Left ventricle myocardium inferior (tissue), 1 donor: ENCODE measurements at regions not wholly inside any gene's neighbourhood (a gene's known extent, or its start where the extent isn't known, plus 50 kb on each side); places are given as distances from the start of the nearest gene placed in this dataset.

ENCODE experiments used
- DNase-seq: peaks from one replicate; pipeline ENCODE4 v3.0.0-alpha.2; 2020
- H3K27ac ChIP-seq: fragments of 200-600 bp; replicated peaks from 2 replicates; pipeline ENCODE4 v1.8.0; 2021
- H3K27me3 ChIP-seq: fragments of 200-600 bp; 2 replicates; pipeline ENCODE4 v1.8.0; 2021; ENCODE audit warnings: low read depth
- H3K36me3 ChIP-seq: fragments of 200-600 bp; 2 replicates; pipeline ENCODE4 v1.8.0; 2021
- H3K4me1 ChIP-seq: fragments of 200-600 bp; 2 replicates; pipeline ENCODE4 v1.8.0; 2021
- H3K4me3 ChIP-seq: fragments of 200-600 bp; 2 replicates; pipeline ENCODE4 v1.8.0; 2021; ENCODE audit warnings: mild to moderate bottlenecking, moderate library complexity
- H3K9me3 ChIP-seq: fragments of 200-600 bp; replicated peaks from 2 replicates; pipeline ENCODE4 v1.8.0; 2021
- intact Hi-C: fragments of 100-400 bp; cut with micrococcal nuclease; formaldehyde crosslinking; loops from one replicate; pipeline ENCODE4 v1.11.0; 2022
- TF ChIP-seq, protein P1 (sequence below): fragments of 200-600 bp; IDR thresholded peaks from 2 replicates; pipeline ENCODE4 v1.8.0; 2021; ENCODE audit warnings: antibody characterized with exemption, mild to moderate bottlenecking, borderline replicate concordance
- donor health status: DM: no; HTN: yes; CAD: no; lungs with severe emphysema.

DNA sequence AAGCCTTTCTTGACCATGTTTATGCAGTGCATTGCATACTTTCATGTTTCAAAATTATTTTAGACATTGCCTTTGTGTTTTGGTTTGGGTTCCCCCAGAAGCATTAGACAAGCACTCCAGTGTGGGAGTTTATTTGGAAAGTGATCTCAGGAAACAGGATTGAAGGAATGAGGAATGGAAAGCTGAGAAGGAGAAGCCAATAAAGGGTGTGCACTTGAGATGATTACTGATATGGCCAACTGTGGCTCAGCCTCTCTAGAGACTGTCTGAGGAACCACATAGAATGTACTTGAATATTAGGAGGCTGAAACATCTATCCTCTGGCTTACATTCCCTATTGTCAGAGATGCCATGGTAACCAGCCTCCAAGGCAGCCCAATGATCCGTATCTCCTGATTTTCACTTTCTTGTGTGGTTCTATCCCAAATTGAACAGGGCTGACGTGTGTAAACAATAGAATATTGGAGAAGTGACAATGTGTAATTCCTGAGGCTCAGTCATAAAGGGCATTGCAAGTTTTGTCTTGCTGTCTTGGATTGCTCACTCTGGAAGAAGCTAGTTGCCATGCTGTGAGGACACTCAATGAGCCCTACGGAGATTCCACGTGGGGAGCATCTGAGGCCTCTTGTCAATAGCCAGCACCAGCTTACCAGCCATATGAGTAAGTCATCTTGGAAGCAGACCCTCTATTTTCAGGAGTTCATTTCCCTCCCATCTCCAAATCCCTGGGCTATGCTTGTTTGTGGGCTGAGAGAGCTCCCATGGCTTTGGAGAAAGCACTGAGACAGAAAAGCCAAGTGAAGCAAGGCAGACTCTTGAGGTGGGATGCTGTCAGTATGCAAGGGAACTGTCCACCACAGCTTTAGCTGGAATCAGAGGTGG lies 84.7 kb downstream of the SCN11A start:
- peaks cover 13% of the 10 kb centered on the region for H3K27me3 ChIP-seq
- no peak overlapping the region for H3K4me3 ChIP-seq
- H3K36me3 ChIP-seq, result no peaks in the 10 kb centered on the region
- H3K4me1 ChIP-seq, result peaks cover 7% of the 10 kb centered on the region
- DNase-seq, result no peak
- H3K9me3 ChIP-seq, result no peaks in the 10 kb centered on the region
- intact Hi-C loops, result no loop called here
- H3K27ac ChIP-seq, result no peak overlapping the region
- TF ChIP-seq, protein P1, sequence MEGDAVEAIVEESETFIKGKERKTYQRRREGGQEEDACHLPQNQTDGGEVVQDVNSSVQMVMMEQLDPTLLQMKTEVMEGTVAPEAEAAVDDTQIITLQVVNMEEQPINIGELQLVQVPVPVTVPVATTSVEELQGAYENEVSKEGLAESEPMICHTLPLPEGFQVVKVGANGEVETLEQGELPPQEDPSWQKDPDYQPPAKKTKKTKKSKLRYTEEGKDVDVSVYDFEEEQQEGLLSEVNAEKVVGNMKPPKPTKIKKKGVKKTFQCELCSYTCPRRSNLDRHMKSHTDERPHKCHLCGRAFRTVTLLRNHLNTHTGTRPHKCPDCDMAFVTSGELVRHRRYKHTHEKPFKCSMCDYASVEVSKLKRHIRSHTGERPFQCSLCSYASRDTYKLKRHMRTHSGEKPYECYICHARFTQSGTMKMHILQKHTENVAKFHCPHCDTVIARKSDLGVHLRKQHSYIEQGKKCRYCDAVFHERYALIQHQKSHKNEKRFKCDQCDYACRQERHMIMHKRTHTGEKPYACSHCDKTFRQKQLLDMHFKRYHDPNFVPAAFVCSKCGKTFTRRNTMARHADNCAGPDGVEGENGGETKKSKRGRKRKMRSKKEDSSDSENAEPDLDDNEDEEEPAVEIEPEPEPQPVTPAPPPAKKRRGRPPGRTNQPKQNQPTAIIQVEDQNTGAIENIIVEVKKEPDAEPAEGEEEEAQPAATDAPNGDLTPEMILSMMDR, result no peak

GRCh38 chr3:38964646-38965045 lies 87.1 kb downstream of the SCN11A start:
- Histone ChIP-seq H3K4me3 (no peak overlapping the region), H3K36me3 (no peaks in the 10 kb centered on the region), H3K9me3 (no peaks in the 10 kb centered on the region), H3K4me1 (peaks cover 10% of the 10 kb centered on the region), H3K27ac (no peak overlapping the region), H3K27me3 (no peaks in the 10 kb centered on the region)
- intact Hi-C loops, result no loop called here
- TF ChIP-seq, protein P1, result no peak
- DNase-seq, result no peak

- intact Hi-C loops, result no loop called here
- TF ChIP-seq, protein P1, result no peak
- Histone ChIP-seq H3K36me3 (no peaks in the 10 kb centered on the region), H3K4me1 (peaks cover 8% of the 10 kb centered on the region), H3K4me3 (no peak overlapping the region), H3K9me3 (no peaks in the 10 kb centered on the region), H3K27me3 (no peaks in the 10 kb centered on the region), H3K27ac (no peak overlapping the region)
- DNase-seq, result no peak
Measured at GRCh38 chr3:38964204-38964603, 87.5 kb downstream of the SCN11A start.

GRCh38 chr3:38960953-38961622 lies 90.7 kb downstream of the SCN11A start:
- H3K27me3 ChIP-seq, result no peaks in the 10 kb centered on the region
- no peak overlapping the region for H3K27ac ChIP-seq
- peaks cover 3% of the 10 kb centered on the region for H3K4me1 ChIP-seq
- no peak overlapping the region for H3K4me3 ChIP-seq
- H3K9me3 ChIP-seq, result no peaks in the 10 kb centered on the region
- intact Hi-C loops, result no loop called here
- TF ChIP-seq, protein P1, result peak; percentile 71
- no peak for DNase-seq
- no peaks in the 10 kb centered on the region for H3K36me3 ChIP-seq

DNA sequence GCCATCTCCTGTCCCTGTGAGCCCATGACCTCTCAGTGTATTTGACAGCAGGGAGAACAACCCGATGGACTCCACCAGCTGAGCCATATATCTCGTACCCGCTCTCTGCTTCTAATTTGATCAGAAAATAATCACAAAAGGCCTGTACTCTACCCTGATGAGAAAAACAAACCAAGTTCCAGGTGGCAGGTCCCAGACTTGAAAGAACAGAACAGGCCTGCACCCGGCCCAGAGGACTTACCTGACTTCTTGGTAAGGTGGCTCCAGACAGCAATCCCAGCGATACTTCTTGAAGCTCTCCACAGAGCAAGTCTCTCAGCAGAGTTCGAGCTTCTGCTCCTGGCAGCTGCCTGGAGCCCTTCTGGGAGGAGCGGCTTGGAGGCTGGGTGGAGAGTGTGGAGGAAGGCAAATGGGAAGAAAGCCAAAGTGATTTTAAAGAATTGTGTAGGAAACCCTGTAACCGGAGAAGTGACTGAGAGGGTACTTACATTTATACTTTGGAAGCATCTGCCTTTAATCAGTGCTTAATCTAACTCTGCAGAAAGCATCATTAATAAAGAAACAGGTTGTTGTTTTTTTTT lies 91.6 kb downstream of the SCN11A start:
- Histone ChIP-seq H3K27ac (no peak overlapping the region), H3K9me3 (no peaks in the 10 kb centered on the region), H3K27me3 (no peaks in the 10 kb centered on the region), H3K36me3 (no peaks in the 10 kb centered on the region), H3K4me3 (no peak overlapping the region), H3K4me1 (peaks cover 3% of the 10 kb centered on the region)
- TF ChIP-seq, protein P1, result no peak
- DNase-seq, result no peak
- intact Hi-C loops, result no loop called here
